ENCODE measurements at regions not wholly inside any gene's neighbourhood (a gene's known extent, or its start where the extent isn't known, plus 50 kb on each side); places are given as distances from the start of the nearest gene placed in this dataset.
"Not testable (repeated sequence)": the region's sequence is repeated elsewhere in the genome, so short reads cannot be mapped to it uniquely, and the experiment has no call there.

DNA sequence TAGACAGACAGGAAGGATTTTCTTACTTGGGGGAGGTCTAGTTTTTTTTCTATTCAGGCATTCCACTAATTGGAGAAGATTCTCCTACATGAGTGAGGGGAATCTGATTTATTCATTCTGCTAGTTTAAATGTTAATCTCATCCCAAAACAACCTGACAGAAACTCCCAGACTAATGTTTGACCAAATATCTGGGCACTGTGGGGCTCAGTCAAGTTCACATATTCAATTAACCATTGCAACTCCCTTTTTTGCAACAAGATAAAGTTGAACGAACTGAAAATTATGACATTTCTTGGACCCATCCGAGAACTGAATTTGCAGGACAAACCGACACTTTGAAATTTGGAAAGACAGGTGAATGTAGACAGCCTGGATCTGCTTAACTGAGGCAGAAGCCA lies 194.4 kb upstream of the PTER start:
- no peak for ATAC-seq

DNA sequence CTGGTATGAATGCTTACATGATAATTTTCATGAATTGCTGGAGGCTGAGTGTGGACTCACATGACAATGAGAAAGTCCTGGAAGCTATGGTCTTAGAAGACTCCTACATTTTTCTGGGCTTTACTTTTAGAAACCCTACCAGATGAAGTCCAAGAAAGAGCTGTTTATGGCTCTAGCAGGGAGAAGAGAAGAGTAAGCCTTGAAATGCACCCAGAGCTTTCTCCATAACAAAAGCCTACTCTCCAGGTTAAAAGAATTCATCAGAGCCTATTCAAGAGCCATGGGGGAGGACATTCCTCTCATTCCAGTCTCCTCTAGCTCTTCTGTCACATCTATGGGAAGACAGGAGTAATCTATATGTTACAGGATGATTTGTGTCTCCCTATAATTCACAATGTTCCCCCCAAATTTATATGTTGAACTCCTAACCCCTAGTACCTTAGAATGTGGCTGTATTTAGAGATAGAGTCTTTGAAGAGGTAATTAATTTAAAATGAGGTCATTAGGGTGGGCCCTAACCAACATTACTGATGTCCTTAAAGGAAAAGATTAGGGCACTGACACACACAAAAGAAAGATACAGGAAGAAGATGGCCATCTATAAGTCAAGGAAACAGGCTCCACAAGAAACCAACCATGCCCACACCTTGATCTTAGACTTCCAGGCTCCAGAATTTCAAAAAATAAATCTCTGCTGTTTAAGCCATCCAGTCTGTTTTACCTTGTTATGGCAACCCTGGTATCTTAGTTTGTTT lies 193.8 kb upstream of the PTER start:
- ATAC-seq = no peak

DNA sequence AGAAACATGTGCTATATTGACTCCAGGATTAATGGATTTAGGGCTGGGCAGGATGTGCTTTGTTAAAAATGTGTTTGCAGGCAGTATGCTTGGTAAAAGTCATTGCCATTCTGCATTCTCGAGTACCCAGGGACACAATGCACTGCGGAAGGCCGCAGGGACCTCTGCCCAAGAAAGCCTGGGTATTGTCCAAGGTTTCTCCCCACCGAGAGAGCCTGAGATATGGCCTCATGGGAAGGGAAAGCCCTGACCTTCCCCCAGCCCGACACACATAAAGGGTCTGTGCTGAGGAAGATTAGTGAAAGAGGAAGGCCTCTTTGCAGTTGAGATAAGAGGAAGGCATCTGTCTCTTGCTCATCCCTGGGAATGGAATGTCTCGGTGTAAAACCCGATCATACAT lies 186.7 kb upstream of the PTER start:
- not testable (repeated sequence) for ATAC-seq

DNA sequence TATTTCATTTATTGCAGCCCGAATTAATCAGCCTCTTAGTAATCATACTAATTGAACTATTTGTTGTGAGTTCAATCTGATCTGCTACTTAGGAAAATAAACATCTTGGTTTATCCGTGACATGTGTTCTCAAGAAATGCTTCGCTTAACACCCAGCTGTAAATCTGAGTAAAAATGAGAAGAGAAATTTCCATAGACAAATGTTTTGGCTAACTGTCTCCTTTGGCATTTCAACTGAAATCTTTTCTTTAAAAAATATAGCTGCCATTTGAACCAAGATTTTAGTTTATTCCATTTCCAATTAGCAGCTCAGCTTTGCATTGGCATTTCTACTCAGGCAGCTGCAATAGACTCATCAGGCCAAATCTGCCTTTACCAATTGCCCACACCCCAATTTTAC lies 180.5 kb upstream of the PTER start:
- no peak for ATAC-seq

DNA sequence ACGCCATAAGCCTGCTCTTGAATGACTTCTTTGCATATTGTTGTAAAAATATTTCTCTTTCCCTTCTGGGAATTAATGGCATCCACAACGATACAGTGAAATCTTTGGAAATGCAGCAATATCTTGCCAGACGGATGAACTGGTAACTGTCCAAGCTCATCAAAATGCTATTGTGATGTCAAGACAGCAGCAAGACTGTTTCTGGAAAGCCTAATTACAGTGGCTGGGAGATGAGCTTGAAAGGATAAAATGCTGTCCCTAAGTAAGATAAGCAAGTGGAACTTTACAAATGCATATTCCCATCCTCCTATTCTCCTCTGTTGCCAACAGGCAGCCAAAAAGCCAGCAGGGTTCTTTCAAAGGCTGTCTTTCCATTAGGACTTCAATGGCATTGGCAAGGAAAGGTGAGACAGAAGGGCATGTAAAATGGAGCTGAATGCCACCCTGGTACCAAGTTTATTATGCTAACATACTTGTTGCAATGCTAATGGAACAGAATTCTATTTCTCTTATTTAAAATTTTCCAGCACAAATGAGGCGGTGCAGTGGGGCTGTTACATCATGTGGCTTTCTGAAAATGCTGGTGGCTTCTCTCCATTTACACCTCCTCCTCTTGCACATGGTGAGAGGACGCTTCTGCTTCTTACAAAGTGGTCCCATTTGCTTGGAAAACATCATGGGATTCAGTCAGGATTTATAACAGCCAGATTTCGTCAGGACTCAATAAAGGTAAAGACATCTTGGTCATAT lies 178.3 kb upstream of the PTER start:
- no peak for ATAC-seq

DNA sequence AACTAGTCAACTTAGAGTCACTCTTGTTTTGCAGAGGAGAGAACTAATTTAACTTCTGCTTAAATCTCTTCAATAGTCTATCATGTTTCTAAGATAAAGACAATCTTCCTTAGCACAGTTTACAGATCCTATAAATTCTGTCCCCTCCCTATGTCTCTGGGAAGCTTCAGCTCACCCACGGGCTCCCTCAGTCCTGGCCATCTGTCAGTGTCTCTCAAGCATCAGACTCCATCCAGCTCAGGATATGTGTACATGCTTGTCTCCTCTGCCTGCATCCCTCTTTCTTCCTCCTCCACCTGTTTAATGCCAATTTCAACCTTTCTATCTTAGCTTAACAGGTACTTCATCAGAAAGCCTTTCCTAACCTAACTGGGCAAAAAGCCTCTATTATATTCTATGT lies 177.1 kb upstream of the PTER start:
- ATAC-seq = no peak

DNA sequence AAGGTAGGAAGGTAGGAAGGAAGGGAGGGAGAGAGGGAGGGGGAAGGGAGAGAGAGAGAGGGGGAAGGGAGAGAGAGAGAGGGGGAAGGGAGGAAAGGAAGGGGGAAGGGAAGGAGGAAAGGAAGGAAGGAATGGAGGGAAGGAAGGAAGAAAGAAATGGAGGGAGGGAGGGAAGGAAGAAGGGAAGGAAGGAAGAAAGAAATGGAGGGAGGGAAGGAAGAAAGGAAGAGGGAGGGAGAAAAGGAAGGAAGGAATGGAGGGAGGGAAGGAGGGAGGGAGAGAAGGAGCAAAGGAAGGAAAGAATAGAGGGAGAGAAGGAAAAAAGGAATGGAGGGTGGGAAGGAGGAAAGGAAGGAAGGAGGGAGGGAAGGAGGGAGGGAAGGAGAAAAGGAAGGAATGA lies 176.4 kb upstream of the PTER start:
- no peak for ATAC-seq

DNA sequence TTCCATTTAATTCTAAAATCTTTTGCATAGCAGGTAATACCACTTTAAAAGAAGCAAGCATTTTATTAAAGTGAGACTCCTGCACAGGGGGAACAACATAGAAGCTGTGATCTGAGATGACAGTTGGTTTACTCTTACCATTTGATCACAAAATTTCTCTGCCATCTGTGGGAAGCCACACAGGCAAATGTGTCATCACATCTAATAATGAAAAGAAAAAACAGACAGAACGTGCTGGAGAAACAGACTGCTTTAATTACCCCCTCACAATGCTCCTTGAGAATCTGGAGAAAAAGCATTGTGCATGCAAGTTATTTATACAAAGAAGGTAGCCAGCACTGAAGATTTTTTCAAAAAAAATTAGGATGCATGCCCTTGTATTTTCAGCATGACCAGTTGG lies 165.2 kb upstream of the PTER start:
- no peak for ATAC-seq

DNA sequence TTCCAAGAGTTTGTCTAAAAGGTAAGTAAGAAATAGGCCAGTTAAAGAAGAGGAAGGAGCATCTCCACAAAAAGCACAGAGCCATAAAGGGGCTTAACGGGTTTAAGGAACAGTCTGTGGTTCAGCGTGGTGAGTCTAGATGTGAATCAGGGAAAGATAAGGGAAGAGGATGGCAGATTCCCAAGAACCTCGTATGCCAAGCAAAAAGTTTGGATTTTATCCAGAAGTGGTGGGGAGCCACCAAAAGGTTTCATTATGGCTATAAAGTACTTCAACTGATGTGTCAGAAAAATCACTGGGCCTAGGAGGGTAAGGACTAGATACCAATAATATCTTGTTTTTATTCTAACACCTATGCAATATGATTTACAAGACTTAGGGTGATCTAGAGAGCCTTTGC lies 161.9 kb upstream of the PTER start:
- ATAC-seq = no peak

DNA sequence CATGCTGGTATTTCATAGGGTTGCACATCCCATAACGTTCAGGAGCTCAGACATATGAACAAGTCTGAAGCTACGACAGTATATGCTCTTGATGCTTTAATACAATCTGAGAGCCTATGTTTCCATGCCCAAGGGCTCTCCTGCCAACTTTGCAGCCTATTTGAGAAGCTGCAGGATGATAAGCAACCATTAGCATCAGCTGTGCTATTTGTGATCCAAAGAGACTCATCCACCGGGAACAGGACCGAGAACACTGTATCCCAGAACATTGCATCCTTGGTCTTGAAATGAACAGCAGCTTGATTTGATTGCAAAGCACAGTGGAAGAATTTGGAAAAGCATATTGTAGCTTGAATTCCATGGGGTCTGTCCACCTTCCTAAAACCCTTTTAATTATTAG lies 156.2 kb upstream of the PTER start:
- no peak for ATAC-seq

DNA sequence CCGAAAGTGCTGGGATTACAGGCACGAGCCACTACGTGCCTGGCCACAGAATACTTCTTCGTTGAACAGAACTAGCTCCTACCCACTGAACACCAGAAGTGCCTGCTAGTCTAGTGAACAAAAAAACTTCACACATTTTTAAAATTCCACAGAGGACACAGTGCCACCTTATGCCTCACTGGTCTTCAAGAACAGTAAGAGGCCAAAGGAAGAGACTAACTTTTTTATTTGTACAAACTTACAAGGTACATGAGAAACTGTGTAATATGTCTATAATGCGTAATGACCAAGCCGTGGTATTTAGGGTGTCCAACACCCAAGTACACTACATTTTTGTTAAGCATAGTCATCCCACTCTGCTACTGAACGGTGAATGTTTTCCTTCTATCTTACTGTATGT lies 144.4 kb upstream of the PTER start:
- ATAC-seq = no peak

DNA sequence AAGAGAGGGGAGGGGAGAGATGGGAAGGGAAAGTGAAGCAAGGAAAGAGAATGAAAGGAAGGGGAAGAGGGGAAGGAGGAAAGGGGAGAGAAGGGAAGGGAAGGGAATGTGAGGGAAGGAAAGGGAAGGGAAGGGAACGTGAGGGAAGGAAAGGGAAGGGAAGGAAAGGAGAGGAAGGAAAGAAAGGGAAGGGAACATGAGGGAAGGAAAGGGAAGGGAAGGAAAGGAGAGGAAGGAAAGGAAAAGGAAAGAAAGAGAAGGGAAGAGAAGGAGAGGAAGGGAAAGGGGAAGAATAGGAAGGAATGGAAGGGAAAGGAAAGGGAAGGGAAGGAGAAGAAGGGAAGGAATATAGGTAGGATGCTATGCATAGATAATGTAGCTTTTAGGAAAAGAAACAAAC lies 139.7 kb upstream of the PTER start:
- no peak for ATAC-seq

DNA sequence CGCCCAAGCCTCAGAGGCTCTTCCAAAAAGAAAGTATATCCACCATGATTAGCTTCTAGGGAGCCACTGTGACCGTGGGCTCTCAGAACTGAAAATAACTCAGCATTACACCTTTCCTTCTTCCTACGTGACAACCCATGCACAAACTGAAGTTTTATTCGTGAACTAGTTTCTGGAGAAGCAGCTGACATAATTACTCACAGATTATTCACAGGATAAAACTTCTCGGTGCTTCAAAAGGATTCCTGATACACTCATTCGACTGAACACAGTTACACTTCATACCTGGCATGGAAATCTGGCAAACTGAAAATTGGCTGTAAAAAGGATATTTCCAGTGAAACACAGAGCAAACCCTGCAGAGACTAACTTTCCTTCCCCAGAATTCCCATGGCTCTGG lies 139.2 kb upstream of the PTER start:
- no peak for ATAC-seq

DNA sequence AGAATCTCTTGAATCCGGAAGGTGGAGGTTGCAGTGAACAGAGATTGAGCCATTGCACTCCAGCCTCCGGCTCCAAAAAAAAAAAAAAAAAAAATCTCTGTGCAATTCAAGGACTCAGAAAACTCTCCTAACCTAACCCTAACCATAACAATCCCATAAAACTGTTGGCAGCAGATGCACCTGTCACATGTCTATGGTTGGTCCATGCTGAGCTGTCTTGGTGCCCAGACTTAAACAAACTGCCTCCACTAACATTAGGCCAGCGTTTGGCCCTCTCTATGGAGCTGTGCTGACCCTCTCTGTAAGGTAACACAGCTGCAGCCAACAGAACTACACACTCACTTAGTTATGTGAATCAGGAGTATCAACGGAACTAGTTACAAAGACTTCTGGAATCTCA lies 132.5 kb upstream of the PTER start:
- no peak for ATAC-seq

DNA sequence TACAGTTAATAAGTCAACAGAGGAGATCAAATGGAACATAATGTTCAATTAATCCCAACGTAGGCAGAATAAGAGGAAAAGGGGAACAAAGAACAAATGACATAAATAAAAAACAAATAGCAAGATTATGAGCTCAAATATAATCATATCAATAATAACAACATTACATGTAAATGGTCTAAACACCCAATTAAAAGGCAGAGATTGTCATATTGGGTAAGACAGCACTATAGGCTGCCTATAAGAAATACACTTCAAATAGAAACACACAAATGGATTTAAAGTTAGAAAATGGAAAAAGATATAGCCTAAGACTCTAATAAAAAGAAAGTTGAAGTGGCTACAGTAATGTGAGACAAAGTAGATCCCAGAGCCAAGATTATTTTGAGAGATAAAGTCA lies 126.4 kb upstream of the PTER start:
- ATAC-seq = no peak

DNA sequence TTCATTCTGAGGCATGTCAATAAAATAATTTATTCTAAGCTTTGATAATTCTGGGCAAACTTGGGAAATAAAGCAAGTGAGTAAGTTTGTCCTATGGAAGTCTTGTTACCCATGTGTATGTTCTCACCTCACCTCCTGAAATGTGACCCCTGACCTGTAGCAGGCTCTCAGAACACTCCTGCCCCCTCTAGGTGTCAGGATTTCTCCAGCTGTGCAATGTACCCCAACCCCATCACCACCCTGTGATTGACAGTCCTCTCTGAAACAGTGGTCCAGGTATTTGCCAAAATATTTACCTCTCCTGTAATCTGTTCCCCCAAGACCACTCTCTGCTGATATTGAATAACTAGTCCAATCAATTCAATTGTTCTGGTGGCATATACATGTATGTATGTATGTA lies 122.6 kb upstream of the PTER start:
- no peak for ATAC-seq

DNA sequence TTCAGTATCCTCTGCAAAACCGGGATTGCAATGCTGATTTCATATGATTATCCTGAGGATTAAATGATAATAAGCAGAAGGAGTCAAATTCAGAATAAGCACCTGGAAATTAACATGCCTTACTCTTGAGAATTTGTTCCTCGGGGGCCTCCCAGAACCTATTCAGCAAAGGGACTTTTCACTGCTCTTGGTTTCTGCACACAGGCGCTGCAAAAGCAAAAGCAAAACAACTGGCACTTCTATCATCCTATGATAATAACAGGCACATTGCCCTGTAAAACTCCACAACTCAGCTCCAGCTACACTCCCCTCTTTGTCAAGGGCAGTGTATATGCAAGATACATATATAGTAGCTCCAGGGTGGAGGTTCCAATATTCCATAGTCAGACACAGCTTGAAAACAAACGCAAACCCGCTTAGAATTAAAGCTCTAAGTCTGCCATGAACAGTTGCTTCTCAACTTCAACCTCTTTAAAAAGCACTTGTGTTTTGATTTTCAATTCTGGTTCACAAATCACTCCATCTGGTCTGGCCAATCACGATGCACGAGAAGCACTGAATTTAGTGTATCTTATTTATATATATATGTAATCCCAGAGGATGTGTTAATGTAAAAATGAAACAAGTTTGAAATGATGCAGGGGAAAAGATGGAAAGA lies 119.9 kb upstream of the PTER start:
- no peak for ATAC-seq

DNA sequence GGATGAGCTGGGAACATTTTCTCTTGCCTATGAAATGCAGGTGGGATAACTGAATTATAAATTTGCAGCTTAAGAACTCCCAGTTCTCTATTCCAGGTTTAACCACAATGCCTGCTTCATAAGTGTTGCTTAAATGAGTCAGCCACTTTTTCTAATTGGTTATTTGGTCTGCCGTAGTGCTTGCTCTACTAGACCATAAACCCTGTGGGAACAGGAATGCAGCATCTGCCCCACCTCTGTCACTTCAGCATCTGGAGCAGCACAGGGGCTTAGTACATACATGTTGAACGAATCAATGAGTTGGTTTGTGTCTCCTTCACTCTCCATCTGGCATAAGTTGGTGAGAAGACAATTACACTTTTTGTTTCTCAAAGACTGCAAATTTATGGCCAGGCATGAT lies 95.2 kb upstream of the PTER start:
- ATAC-seq = no peak

DNA sequence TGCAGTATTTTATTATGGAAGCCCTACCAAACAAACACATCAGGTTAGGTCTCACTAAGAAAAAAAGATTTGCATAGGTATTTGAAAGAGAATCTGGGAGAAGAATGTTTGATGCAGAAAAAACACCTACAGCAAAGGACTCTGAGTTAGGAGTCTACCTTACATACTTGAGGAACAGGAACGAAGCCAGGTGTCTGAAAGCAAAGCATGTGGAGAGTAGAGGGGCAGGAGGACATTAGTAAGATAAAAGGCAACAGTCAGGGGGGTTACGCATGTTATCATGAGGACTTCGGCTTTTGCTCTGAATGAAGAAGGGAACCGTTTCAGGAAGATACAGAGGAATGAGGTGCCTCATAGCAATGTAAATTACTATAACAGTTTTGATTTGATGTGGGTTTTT lies 87.9 kb upstream of the PTER start:
- no peak for ATAC-seq

DNA sequence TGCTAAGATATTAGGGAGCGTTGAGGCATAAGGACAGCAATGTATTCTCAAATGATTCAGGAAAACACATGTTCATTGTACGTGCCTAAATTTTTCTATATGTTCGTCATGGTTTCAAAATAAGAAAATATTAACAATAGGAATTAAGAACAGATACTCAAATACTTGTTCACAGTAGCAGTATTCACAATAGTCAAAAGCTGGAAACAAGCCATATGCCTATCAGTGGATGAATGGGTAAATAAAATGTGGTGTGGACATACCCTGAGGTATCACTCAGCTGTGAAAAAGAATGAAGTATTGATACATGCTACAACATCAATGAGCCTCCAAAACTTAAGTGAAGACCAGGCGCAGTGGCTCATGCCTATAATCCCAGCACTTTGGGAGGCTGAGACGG lies 84.7 kb upstream of the PTER start:
- ATAC-seq = no peak

DNA sequence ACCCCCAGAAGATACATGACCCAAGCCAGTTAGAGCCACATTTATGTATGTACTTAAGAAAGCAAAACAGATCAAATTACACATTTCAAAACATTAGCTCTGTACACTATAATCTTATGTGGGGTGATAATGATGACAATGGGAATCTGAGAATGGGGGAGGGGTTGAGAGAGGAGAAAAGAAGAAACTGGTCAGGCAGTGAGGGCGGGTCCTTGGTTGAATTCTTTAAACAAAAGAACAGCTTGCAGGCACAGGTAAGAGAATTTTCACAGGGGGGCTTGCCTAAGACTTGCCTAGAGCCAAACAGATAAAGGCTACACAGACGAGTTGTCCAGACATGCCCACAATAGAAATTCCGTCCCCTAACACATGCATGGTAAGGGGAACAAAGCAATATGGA lies 76.8 kb upstream of the PTER start:
- no peak for ATAC-seq

DNA sequence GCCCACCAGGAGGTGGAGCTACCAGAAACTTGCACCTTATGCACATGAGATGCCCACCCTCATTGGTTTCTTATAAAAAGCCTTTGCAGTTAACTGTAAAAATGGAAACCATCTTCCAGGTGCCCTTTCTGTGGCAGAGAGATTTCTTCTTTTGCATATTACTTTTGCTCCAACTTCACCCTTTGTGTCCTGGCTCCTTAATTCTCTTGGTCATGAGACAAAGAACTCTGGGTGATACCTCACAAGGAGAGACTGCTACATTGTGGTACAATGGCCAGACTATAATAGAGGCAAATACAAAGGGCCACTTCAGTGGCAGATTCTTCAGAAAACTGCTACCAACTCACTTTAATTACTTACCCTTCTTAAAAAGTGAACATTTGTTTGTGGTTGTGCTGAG lies 76.4 kb upstream of the PTER start:
- no peak for ATAC-seq

DNA sequence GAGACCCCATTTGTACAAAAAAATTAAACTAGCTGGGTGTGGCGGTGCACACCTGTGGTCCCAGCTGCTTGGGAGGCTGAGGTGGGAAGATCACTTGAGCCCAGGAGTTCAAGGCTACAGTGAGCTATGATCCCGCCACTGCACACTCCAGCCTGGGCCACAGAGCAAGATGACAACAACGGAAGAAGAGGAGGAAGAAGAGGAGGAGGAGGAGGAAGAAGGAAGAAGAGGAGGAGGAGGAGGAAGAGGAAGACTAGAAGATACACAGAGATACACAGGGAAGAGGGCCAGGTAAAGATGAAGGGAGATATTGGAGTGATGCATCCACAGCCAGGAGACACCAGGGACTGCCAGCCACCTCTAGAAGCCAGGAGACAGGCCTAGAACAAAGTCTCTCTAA lies 75.7 kb upstream of the PTER start:
- ATAC-seq = no peak

DNA sequence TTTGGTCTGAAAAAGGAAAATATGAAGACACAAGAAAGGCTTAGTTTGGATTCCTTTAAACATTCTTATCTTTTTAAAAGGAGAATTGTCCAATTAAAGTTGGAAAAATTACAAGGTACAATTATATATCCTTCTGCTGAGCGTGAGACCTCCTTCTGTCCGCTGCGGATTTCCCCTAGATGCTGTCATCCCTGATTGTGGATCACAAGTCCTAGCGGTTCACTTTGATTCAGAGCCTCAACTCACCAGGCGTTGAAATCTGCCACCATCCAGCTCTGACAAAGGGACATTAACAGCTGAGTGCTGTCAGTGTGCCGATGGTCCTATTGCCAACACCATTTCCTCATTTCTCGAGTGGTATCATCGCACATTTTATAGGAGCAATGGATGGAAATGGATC lies 73.1 kb upstream of the PTER start:
- no peak for ATAC-seq

Data from esophagus mucosa (tissue), 1 donor.